GM18499 (cell line): ENCODE measurements at regions not wholly inside any gene's neighbourhood (a gene's known extent, or its start where the extent isn't known, plus 50 kb on each side); places are given as distances from the start of the nearest gene placed in this dataset.

Experiments
- ATAC-seq: cut with Tn5 transposase; IDR thresholded peaks from one replicate; pipeline ENCODE4 v1.9.1; 2021; ENCODE audit warnings: moderate number of reproducible peaks; ENCODE audit not compliant: insufficient read depth, unreplicated experiment

GRCh38 chr11:11084337-11084736 lies 226.5 kb upstream of the ZBED5 start:
- no peak for ATAC-seq

DNA sequence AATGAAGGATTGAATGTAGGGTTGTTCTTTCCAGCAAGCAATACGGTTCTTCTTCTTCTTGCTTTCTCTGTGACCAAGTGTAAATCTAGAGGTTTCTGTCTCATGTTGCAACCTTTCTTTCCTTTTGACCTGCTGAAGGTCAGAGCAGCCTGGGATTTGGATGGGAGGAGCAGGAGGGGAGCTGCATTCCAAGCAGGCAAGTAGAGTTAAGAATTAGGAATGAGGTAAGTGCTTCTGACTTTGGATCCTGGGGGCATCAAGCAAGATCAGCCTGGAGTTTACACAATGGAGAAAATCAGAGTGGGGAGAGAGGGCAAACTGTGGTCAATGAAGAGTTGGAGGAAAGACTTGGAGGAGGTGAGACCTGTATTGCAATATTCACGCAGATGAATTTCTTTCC lies 225.6 kb upstream of the ZBED5 start:
- no peak for ATAC-seq

DNA sequence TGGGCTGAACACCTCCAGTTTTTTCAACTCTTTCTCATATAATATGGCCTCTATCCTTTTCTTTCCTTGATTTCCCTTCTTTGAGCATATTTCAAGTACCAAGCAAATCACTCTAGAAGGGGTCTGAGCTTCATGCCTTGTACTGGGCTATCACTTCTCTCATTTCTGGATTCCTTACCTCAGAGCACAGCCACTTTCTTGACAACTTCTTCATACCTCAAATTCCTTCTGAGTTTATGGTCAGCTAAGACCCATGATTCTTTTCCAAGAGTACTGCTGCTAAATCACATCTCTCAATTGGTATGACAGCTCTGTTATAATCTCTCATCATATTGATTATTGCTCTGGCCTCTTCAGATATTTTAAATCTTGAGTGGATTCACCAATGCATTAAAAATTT lies 224.8 kb upstream of the ZBED5 start:
- no peak for ATAC-seq

- no peak for ATAC-seq
Measured at GRCh38 chr11:11081776-11082175, 223.9 kb upstream of the ZBED5 start.

DNA sequence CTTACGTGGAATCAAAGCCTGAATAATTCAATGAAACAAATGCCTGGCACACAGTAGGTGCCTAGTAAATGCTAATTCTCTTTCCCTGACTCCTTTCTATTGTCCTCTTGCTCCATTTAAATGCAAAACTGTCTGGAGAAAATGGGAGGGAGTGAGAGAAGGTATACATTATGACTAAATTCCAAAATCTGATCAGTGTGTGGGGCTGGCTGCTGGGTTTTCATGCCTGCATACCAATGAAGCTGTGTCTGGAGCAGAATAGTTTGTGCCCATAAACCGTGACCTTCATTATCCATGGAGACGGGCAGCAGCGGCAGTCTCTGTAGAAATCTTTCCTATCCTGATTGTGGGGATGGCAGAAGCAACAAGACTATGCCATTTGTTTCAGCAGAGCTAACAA lies 223.4 kb upstream of the ZBED5 start:
- no peak for ATAC-seq

- ATAC-seq: no peak
Measured at GRCh38 chr11:11078344-11079086, 220.7 kb upstream of the ZBED5 start.

- ATAC-seq: no peak
Measured at GRCh38 chr11:11077898-11078297, 220.0 kb upstream of the ZBED5 start.

DNA sequence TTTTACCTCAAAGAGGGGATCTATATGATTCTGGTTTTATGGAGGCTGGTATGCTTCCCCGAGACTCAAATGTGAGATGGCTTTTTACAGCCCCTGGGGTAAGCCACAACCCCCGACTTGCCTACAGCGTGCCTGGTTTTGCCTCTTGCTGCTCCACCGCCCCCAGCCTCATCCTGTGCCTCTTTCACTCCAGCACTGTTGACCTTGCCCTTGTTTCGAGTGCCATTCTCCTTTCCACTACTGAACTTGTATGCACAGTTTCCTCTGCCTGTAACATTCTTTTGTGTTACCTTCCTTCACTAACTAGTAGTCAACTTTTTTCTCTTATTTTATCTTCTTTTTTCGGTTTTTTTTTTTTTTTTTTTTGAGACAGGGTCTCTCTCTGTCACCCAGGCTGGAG lies 219.0 kb upstream of the ZBED5 start:
- no peak for ATAC-seq

DNA sequence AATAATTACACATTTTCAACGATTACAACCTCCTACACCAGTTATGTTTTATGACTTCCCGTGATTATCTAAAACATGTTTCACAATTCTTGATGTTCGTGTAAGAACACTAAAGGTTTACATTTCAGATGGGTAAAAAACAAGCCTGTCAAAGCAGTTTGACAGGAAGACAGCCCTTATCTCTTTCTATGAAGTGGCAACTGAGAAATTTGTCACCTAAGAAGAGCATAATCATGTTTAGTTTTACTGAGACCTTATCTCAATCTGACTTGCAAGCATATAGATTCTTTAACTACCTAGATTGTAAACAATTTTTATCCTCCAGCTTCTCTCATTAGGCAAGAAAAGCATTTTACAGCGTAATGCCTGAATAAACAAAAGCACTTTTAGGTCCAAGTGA lies 218.4 kb upstream of the ZBED5 start:
- no peak for ATAC-seq

DNA sequence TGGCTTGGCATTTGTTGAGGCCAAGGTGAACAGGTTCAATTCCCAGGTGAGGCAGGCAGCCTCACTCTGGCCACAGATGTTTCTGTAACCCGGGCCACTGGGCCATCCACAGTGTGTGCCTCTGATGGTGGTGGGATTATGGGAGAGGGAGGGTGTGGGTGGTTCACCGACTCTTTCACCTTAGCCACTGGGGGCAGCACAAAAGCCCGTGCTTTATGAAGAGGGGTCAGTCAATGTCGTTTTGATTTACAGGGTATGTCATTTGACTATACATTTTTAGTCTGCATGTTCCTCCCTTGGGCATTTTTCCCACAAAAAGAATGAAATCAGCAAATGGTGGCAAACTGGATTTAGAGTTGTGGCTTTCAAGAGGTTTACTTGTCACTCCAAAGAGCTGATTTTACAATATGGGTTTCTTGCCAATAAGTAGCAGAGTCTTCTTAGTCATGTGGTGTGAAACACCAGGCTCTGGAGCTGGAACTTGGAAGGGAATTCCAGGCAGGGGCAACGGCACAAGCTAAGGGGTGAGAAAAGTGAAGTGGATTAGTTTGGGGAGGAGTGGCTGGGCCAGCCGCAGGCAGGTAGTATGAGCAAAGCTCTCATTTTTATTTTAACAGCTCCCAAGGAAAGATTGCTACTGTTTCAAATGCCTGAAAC lies 217.8 kb upstream of the ZBED5 start:
- no peak for ATAC-seq

GRCh38 chr11:11074686-11075335 lies 217.0 kb upstream of the ZBED5 start:
- ATAC-seq: no peak

DNA sequence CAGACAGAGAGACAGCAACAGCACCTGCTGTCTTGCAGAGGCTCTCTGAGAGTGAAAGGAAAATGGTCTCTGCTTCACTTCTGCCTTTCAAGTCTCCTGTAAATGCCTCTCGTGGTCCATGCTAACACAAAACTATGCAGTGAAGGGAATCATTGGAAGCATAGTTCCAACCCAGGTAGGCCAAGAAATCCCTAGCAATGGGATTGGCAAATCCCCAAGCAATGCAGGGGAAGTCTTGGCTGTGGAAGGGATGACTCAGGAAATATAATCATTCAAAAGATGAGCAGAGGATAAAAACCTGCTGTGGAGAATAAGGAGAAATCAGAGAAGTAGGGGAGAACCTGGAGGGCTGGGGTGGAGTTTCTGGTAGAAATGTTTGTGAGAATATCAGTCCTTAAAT lies 216.1 kb upstream of the ZBED5 start:
- ATAC-seq: no peak

DNA sequence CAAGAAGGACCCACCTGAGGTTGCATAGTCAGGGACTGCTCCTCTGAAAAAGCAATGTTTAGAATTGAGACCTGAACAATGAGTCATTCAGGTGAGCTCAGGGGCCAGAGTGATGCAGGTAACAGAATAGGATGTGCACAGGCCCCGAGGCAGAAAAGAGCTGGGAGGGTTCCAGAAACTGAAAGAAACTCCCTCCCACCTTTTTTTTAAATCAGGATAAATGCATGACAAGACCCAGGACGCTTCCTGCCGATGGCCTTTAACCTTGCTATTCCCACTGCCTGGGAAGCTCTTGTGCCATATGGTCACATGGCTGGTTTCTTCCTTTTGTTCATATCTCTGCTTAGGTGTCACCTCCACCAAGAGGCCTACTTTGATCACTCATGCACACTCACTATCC lies 214.2 kb upstream of the ZBED5 start:
- no peak for ATAC-seq

DNA sequence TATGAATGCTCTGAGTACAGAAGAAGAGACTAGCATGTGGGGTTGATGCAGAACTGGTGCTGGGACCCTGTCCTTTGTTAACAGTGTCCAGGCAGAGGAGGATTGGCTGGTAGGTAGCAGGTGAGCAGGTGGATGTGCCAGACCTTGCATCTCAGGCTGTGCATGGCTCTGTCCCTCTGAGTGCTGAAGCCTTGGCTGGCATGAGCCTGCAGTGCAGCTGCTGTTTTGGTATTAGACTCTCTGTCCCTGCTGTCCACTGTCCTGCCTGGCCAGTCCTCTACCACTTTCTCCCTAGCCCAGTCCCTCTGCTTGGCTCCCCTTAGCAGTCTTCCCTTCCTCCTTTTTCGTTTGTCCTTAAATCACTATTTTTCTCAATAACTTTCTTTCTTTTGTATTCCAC lies 213.6 kb upstream of the ZBED5 start:
- no peak for ATAC-seq

DNA sequence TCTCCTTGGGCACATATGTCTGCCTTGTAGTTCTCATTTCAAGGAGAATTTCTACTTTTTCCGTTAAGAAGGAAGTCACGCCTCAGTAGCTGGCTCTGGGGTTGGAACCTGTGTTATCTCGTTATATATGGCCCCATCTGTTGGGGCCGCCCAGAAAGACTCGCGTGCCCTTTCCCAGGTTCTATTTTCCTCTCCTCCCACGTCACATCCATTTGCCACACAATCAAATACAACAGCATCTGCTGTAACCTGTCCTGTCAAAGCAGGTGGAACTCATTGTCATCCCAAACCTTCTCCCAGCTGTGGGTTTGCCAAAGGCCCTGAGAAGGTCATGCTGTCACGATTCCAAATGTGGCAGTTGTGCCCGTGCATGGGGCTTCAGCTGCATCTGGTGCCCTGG lies 213.1 kb upstream of the ZBED5 start:
- no peak for ATAC-seq

DNA sequence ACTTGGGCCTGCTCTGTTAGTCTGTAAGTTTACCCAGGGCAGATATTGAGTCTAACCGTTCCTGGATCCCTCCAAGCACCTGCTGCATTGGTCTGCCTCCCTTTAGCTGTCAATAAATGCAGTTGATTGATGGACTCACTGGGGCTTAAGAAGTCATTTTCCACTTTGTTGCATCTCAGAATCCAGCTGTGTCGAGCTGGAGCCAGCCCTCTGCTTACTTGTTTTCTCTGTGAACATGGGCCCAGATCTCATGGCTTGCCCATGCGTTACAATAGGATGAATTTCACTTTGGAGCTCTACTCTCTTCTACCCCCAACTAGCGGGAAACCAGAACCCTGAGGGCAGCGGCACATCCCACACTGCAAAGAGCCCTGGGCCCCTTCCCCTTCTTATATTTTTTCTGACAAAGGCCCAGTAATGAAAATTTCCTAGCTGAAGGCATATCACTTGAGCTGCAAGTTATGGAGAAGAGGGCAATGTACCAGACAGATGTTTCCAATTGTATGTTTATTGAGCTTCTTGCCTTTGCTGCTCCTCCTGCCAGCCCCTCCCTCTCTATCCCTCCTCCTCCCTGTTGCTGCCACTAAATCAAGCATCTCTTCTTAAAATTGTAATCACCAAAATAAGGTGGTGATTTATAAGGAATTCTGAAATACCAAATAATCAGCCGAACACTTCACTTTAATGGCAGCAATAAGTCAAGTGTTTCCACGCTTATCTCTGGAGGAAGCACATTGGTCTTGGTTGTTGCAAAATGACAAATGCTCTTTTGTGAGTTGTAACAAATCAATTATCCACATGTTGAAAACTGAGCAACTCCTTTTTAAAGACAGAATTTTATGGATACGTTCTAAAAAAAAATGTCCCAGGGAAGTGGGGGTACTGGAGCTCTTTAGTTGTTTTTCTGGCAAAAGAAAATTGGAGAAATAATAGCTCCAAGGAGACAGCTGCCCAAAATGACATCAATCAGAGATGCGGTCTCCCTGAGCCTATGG lies 212.3 kb upstream of the ZBED5 start:
- no peak for ATAC-seq

GRCh38 chr11:11068113-11068512 lies 210.3 kb upstream of the ZBED5 start:
- ATAC-seq: no peak

- no peak for ATAC-seq
Measured at GRCh38 chr11:11065396-11065795, 207.5 kb upstream of the ZBED5 start.

- no peak for ATAC-seq
Measured at GRCh38 chr11:11057472-11057854, 199.6 kb upstream of the ZBED5 start.

- ATAC-seq: no peak
Measured at GRCh38 chr11:11056749-11057471, 199.1 kb upstream of the ZBED5 start.
